ENCODE measurements at regions not wholly inside any gene's neighbourhood (a gene's known extent, or its start where the extent isn't known, plus 50 kb on each side); places are given as distances from the start of the nearest gene placed in this dataset.

DNA sequence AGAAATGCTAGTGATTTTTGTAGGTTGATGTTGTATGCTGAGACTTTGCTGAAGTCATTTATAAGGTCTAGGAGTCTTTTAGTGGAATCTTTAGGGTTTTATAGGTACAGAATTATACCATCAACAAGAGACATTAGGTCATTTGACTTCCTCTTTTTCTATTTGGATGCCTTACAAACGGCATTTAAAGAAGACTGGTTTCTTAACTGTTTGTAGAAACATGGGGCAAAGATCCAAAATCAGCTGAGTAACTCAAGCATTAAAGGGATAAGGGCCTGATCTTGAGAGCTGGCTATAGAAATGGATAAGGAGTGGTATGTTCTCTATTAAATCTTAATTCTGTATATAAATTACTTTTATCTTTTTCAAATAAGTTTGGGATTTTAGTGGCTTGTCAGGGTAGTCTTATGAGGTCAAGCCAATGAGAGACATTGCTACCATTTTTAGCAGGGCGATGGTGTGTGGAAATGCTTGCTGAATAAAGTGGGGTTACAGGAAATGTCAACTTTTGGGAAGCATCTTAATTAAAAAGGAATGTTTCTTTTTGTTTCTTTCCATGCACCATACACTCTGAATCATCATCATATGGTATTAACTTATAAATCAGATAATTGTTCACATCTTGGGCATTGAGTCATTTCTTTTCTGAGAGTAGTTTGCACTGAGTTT, 197.7 kb upstream of the GBE1 start:
- H3K4me3 ChIP-seq (ENCODE audit: low read depth, low read length): no peak overlapping the region
- FAIRE-seq (no peak), DNase-seq (ENCODE audit: low read depth) (no peak)
- no peaks in the 10 kb centered on the region for H3K36me3 ChIP-seq (ENCODE audit: control insufficient read depth, insufficient read depth, low read length)
- TF ChIP-seq, protein P1, sequence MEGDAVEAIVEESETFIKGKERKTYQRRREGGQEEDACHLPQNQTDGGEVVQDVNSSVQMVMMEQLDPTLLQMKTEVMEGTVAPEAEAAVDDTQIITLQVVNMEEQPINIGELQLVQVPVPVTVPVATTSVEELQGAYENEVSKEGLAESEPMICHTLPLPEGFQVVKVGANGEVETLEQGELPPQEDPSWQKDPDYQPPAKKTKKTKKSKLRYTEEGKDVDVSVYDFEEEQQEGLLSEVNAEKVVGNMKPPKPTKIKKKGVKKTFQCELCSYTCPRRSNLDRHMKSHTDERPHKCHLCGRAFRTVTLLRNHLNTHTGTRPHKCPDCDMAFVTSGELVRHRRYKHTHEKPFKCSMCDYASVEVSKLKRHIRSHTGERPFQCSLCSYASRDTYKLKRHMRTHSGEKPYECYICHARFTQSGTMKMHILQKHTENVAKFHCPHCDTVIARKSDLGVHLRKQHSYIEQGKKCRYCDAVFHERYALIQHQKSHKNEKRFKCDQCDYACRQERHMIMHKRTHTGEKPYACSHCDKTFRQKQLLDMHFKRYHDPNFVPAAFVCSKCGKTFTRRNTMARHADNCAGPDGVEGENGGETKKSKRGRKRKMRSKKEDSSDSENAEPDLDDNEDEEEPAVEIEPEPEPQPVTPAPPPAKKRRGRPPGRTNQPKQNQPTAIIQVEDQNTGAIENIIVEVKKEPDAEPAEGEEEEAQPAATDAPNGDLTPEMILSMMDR (IDR thresholded peaks at IDR 0.05; ENCODE audit: insufficient read depth, low read length, severe bottlenecking): no peak
- no peaks in the 10 kb centered on the region for H3K27me3 ChIP-seq (ENCODE audit: control insufficient read depth, insufficient read depth, low read length)

DNA sequence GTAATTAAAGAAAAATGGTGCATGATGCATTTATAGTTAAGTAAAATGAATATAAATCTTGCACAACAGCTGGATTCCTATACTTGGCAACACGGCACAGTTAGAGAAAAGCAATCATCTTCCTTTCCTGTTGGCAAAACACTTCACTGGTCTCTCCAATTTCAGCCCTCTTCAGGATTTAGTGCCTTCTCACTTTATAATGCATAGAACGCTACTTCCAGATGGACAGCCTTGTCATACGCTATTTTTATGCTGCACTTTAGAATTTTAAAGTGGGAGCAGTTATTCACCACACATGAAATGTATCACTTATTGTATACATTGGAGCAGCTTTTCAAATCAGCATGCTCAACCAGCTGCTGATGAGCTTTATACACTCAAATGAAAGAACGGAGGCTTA, 194.4 kb upstream of the GBE1 start:
- FAIRE-seq (no peak), DNase-seq (ENCODE audit: low read depth) (no peak)
- no peak overlapping the region for H3K4me3 ChIP-seq (ENCODE audit: low read depth, low read length)
- no peaks in the 10 kb centered on the region for H3K27me3 ChIP-seq (ENCODE audit: control insufficient read depth, insufficient read depth, low read length)
- TF ChIP-seq, protein P1 (IDR thresholded peaks at IDR 0.05; ENCODE audit: insufficient read depth, low read length, severe bottlenecking): no peak
- H3K36me3 ChIP-seq (ENCODE audit: control insufficient read depth, insufficient read depth, low read length): no peaks in the 10 kb centered on the region

DNA sequence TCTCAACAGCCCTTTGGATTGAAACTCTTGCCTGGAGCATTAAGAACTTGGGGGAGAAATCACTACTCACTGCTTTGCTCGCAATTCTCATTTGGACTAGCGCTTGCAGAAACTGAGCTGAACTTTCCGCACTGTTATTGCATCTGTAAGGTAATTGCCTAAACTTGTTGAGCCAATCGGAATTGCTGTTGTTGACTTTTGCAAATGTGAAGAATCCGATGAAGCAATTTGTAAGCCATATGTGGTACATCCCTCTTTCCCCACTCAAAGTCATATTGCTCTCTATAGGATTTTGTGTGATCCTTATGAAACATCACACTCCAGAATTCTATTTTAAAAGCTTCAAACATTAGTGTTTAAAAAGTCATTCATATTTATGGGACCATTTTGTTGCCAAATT, 191.7 kb upstream of the GBE1 start:
- no peaks in the 10 kb centered on the region for H3K27me3 ChIP-seq (ENCODE audit: control insufficient read depth, insufficient read depth, low read length)
- peak; percentile 40 for FAIRE-seq
- TF ChIP-seq, protein P1 (IDR thresholded peaks at IDR 0.05; ENCODE audit: insufficient read depth, low read length, severe bottlenecking): no peak

DNA sequence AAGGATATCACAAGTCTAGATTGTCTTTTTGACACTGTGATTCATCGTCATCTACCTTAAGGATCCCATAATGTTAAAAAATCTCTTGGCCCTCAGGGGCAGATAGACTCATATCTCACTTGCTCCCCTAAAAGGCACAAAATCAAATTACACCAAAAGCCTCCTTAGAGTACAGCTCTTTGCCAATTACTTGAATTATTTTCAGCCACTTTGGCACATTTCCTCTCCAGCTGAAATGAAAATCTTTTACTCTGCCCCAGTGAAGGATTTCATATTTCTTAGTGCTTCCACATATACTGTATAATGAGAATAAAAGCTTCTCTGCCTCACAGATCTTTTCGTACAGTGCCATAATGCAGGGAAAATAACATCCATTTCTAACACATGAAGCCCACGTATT, 190.7 kb upstream of the GBE1 start:
- H3K4me3 ChIP-seq (ENCODE audit: low read depth, low read length): no peak overlapping the region
- DNase-seq (ENCODE audit: low read depth): no peak
- TF ChIP-seq, protein P1 (IDR thresholded peaks at IDR 0.05; ENCODE audit: insufficient read depth, low read length, severe bottlenecking): no peak
- no peaks in the 10 kb centered on the region for H3K36me3 ChIP-seq (ENCODE audit: control insufficient read depth, insufficient read depth, low read length)
- H3K27me3 ChIP-seq (ENCODE audit: control insufficient read depth, insufficient read depth, low read length): no peaks in the 10 kb centered on the region
- FAIRE-seq: no peak

More for the DNA sequence above, 191.7 kb upstream of the GBE1 start:
- no peak for DNase-seq (ENCODE audit: low read depth)
- Histone ChIP-seq H3K4me3 (ENCODE audit: low read depth, low read length) (no peak overlapping the region), H3K36me3 (ENCODE audit: control insufficient read depth, insufficient read depth, low read length) (no peaks in the 10 kb centered on the region)

DNA sequence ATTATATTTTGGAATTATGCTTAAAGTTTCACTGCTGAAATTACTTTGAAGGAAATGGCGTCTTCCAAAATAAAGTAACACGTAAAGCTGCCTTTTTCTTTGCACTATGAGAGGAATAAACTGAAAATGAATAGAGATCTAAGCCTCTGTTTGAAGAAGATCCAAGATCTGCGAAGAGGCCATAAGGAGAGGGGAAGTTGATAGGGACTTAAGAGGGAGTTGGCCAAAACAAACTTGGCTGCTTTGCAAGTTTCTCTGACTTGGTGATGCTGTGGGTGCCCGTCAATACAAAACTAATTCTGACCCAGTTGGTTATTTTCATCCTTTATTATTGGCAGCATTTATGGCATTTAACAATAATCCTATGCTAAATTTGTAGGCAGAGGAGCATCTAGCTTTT, 190.2 kb upstream of the GBE1 start:
- no peak for FAIRE-seq
- Histone ChIP-seq H3K27me3 (ENCODE audit: control insufficient read depth, insufficient read depth, low read length) (no peaks in the 10 kb centered on the region), H3K4me3 (ENCODE audit: low read depth, low read length) (no peak overlapping the region), H3K36me3 (ENCODE audit: control insufficient read depth, insufficient read depth, low read length) (no peaks in the 10 kb centered on the region)
- TF ChIP-seq, protein P1 (IDR thresholded peaks at IDR 0.05; ENCODE audit: insufficient read depth, low read length, severe bottlenecking): no peak
- no peak for DNase-seq (ENCODE audit: low read depth)

DNA sequence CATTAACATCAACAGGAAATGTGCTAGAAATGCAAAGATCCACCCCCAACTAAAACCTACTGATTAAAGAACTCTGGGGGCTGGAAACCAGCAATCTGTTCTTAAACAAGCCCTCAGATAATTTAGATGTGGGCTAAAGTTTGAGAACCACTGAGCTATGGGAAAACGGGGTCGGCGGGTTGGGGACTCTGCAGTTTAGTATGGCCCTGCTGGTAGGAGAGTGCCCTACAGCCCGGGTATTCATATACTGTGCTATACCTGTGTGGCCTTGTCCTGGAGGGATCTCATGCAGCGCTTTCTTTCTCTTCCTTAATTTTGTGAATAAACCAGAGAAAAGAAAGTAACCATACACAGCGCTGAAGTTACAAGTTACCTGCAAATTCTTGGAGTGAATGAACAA, 189.7 kb upstream of the GBE1 start:
- FAIRE-seq (no peak), DNase-seq (ENCODE audit: low read depth) (no peak)
- Histone ChIP-seq H3K27me3 (ENCODE audit: control insufficient read depth, insufficient read depth, low read length) (no peaks in the 10 kb centered on the region), H3K4me3 (ENCODE audit: low read depth, low read length) (no peak overlapping the region), H3K36me3 (ENCODE audit: control insufficient read depth, insufficient read depth, low read length) (no peaks in the 10 kb centered on the region)
- TF ChIP-seq, protein P1 (IDR thresholded peaks at IDR 0.05; ENCODE audit: insufficient read depth, low read length, severe bottlenecking): no peak

All from bronchial epithelial cell (primary cell).